ENCODE measurements at regions not wholly inside any gene's neighbourhood (a gene's known extent, or its start where the extent isn't known, plus 50 kb on each side); places are given as distances from the start of the nearest gene placed in this dataset.

DNA sequence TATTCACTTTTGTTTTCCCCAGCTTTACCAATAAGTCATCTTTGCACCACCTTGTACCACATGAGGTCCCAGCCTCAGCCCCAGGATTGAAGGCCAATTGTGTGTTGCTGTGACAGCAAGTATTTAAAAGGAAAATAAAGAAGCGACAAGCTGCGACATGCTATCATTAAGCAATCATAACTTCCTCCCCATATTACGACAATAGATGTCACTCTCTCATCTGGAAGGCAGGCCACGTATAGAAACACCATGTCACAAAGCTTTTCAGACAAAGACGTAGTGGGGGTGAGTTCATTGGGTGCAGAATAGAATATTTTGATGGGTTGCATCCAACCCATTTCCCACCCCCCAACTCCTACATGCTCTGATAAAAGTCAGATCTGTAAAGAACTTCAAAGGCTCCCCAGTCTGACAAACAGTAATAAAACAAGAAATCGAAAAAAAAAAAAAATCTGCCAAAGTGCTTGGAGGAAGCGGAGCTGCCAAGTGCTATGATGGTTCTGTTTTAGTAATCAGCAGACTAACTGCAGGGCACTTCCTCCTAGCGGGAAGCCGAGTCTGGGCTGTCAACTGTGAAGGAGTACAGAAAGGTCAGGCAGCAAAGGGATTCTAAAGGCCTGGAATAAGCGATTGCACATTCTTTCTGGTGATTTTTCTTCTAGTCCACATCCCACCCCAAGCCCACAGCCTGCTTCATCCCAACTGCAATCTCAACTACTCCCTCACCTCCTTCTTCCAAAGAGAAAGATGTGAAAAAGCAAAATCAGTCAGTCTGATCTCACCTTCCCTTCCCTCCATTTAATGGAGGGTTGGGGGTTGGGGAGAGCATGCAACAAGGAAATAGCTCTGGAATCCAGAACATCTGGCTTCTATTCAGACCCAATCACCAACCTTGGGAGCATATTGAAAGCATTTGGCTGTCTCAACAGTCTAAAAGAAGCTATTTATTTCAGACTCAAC lies 131.4 kb upstream of the UBASH3B start:
- DNase-seq (ENCODE audit: low read depth in 4 of 4, low spot score in 1 of 4), result no peak

DNA sequence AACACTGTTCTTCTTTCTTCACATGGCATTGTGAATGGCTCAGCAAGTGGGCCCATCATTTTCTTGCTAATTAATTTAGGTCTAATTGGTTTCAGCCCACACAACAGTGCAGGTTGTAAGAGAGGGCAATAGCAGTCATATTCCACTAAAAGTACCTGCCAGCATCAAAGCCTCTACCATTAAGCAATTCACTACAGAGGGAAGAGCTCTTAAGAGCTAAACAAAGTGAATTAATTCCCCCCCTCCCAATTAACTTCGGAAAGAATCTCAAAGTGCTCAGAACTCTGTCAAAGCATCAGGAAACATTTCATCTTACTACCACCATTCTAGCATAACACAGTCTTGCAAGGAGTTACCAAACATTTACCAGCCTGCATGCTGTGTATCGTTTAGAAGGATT lies 133.9 kb upstream of the UBASH3B start:
- no peak for DNase-seq (ENCODE audit: low read depth in 4 of 4, low spot score in 1 of 4)

DNA sequence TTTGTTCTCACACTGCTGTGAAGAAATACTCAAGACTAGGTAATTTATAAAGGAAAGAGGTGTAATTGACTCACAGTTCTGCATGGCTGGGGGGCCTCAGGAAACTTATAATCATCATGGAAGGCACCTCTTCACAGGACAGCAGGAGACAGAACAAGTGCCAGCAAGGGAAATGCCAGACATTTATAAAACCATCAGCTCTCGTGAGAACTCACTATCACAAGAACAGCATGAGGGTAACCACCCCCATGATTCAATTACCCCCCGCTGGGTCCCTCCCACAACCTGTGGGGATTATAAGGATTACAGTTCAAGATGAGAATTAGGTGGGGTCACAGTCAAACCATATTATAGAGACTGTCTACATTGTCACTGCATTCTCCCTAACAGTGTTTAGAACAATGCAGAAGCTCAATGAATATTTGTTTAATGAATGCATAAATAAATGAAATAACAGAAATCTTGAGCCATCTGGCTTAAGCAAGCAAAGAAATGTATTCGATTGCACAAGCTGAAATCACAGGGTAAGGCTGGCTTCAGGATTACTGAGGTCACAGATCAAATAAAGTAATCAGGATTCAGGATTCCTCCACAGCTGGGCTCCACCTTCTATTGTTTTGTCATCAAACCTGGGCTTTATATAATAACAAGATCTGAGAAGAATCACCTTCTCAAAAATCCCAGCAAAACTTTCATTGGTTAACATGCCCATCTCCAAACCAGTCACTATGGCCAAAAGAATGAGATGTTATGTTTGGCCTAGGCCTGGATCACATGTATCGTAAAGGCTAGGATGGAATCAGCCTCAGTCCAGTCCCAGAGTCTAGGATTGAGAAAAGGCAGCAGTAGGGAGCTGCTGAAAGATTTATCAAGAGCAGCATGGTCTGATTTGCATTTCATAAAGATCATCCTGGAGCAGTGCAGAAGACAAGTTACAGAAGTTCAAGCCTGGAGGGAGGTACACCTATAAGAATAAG lies 137.8 kb upstream of the UBASH3B start:
- DNase-seq (ENCODE audit: low read depth in 4 of 4, low spot score in 1 of 4), result no peak

DNA sequence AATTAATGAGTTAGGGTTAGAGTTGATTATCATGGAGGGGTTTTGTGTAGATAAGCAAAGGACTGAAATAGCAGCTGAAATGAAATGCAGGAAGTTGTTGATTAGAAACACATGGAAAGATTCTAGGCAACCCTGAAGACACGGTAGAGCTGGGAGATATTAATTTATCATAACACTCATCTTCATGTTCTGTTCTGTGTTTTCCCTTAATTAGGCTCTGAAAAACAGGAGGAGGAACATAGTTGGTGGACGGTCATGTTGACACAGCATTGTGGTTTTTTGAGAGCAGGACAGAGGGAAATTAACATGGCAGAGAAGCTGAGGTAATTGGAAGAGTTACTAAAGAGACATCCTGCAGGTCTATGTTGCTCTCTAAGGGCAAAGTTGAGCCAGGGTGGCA lies 138.8 kb upstream of the UBASH3B start:
- DNase-seq (ENCODE audit: low read depth in 4 of 4, low spot score in 1 of 4), result no peak

DNA sequence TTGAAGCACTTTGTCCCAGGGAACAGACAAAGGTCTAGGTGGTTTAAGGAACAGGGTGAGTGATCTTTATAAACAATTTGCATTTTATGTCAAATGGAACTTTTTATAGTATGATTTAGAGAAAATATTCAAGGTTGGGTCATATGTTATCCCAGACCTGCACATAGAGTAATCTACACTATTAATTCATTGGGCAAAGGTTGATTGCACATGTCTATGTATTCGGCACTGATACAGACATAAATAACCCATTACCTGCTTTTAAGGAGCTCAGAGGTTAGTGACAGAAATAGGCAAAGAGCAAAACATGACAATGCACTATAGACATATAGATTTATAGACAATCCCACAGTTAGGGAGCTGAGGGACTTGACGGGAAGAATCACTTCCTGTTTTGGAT lies 141.5 kb upstream of the UBASH3B start:
- no peak for DNase-seq (ENCODE audit: low read depth in 4 of 4, low spot score in 1 of 4)

DNA sequence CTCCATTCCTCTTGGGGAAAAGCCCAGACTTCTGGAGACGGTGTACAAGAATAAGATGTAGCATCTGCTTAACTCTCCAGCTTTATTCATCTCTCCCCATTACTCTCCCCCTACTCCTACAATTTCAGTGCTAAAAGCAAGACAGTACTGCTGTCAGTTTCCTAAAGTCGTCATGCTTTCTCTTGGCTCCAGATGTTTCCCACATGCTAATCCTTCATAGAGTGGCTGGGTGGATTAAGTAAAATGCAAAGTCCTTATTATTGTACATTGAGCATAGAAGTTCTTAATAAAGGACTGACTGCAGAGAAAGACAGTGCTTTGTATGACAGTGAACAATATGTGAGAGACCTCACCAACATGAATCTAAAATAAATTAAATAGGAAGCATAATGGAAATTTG lies 142.2 kb upstream of the UBASH3B start:
- DNase-seq (ENCODE audit: low read depth in 4 of 4, low spot score in 1 of 4), result no peak

DNA sequence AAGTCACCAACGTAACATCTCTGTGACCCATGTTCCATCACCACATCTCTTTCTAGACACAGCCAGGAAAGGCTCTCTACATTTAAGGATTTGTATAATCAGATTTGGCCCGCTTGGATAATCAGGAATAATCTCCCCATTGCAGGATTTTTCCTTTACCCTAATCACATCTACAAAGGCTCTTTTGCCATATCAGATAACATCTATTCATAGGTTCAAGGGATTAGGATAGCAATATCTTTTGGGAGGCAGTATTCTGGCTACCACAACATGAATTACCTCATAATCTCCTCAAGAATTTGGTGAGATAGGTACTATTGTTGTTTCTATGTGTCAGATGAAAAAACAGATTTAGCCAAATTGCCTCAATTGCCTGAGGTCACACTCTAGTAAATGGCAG lies 142.8 kb upstream of the UBASH3B start:
- DNase-seq (ENCODE audit: low read depth in 4 of 4, low spot score in 1 of 4), result no peak

DNA sequence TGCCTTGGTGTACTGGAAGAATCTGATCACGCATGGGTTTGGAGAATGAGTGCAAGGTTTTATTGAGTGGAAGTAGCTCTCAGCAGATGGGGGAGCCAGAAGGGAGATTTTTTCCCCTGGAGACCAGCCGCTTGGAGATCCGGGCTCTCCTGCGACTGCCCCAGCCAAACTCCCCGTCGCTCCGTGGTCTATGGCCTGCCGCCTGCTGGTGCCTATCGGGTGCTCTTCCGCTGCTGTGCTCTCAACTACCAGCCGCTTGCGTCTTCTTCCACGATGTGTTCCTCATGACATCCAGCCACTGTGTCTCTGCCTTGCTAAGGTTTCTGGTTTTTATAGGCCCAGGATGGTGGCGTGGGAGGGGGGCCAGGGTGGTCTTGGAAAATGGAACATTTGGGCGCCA lies 145.6 kb upstream of the UBASH3B start:
- DNase-seq (ENCODE audit: low read depth in 4 of 4, low spot score in 1 of 4), result no peak

DNA sequence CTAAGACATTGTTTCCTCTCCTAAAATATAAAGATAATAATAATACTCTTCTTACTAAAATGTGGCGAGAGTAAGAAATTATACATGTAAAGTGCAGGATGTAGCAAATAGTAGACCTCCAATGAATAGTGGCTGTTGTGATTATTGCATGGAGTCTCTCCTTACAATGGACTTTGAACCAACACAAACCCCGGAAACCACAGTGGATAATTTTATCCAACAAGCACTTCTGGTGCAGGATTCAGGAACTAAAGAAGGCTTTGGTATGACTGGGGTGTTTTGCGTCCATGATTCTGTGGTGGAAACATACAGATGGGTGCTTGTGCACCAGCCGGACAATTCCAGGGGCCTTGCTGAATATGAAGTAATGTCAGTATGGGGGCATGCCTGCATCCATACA lies 146.4 kb upstream of the UBASH3B start:
- DNase-seq (ENCODE audit: low read depth in 4 of 4, low spot score in 1 of 4), result no peak

DNA sequence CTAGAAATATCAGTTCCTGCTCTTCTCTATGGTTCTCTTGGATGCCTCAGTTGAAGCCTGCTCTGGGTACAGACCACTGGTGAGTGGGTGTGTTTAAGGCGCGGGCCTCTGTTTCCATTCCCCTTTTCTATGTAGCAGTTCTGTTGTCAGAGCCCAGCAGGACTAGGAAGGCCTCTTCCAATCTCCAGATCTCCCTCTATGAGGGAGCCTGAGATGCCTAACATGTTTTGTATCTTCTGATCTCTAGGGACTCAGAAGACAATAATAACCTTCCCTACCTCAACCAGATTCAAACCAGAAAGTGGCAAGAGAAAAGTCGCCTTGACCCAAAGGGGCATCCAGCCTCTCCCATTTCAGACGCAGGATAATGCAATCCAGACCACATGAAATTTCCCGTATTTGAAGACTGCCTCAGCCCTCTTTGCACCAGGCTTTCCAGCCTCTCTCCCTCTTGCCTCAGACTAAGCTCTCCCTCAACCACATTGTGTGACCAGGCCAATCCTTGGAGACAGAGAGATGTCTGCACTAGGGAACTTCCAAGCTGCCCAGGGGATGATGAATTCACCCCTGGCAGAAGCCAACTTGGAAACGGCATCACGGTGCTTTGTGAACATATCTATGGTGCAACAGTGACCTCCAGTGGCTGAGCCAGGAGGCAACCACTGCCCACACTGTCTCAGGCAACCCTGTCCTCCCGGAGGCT lies 150.1 kb upstream of the UBASH3B start:
- DNase-seq (ENCODE audit: low read depth in 4 of 4, low spot score in 1 of 4), result peak; percentile 10 to 34 (median 19)

DNA sequence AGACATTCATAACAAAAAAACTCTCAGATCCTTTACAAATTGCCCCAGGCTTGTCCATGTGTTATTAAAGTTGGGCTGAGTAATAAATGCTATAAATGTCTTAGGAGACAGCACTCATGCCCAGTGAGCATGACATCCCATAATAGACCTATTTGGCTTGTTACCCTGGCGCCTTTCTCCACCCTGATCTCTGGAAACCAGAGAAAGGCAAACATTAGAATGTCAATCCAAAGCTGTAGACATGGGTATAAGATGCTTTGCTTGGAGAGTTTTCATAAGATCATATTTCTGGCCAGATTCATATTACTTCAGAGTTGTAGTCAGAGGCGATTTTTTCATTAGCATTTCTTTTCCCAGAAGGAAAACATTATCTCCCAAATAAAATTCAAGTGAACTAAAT lies 161.3 kb upstream of the UBASH3B start:
- no peak for DNase-seq (ENCODE audit: low read depth in 4 of 4, low spot score in 1 of 4)

DNA sequence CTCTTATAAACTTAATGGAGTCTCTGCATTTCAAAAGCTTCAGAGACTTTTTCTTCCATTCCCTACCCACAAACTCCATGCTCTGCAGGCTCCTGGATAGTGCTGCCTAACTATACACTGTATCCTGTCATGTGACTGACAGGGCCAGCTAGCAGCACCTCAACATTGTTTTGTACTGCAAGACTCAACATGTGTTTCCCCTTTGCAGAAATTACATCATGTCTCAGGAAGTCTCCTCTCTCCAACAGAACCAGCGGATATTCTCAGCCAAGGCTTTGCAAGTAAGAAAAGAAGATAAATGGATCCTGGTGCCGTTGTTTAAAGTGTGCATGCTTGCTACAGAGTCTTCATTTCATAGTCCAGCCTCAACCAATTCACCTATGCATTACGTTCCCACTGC lies 164.0 kb upstream of the UBASH3B start:
- no peak for DNase-seq (ENCODE audit: low read depth in 4 of 4, low spot score in 1 of 4)

DNA sequence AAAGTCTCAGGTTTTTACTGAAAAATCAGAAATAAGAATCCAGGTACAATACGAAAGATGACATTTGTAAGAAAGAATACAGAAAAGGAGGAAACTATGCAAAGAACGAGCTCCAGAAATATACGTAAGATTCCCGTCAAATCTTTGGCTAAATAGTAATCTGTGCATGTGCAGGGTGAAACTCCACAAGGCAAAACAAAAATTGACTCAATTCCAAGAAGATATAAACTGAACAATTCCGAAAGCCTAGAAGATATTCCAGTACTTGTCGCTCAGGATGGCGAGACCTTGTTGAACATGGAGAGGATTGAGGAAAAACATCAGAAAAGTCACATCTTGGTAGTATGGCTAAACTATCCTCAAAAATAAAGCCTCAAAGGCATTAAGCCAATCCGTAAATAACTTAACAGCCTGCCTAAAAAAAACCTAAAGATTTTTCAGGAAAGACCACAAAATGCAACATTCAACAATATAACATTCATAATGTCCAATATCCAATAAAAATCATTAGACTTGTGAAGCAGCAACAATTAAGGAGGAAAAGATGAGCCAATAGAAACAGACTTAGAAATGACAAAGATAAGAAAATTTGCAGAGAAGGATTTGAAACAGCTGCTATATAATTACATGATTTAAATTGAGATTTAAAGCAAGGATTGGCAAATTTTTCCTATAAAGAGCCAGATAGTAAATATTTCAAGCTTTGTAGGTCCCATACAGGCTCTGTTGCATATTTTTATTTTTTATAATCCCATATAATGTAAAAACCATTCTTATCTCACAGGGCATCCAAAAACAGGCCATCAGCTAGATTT lies 166.4 kb upstream of the UBASH3B start:
- DNase-seq (ENCODE audit: low read depth in 4 of 4, low spot score in 1 of 4), result no peak

DNA sequence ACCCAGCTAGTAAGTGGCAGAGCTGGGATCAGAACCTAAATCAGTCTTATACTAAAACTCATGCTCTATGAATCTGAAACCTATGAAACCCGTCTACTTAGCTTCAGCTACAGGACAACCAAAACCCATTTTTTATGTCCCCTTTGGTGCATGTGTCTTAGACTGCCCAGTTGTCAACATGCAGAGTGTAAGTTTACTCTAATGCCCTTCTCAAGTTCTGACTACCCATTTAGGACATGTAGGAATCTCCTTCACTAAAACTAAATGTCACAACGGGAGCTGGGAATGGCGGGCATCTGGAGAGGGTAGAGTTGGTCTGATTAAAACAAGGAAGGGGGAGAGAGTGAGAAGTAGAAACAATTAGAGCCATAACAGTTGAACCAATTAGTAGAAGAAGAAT lies 167.9 kb upstream of the UBASH3B start:
- DNase-seq (ENCODE audit: low read depth in 4 of 4, low spot score in 1 of 4), result no peak

DNA sequence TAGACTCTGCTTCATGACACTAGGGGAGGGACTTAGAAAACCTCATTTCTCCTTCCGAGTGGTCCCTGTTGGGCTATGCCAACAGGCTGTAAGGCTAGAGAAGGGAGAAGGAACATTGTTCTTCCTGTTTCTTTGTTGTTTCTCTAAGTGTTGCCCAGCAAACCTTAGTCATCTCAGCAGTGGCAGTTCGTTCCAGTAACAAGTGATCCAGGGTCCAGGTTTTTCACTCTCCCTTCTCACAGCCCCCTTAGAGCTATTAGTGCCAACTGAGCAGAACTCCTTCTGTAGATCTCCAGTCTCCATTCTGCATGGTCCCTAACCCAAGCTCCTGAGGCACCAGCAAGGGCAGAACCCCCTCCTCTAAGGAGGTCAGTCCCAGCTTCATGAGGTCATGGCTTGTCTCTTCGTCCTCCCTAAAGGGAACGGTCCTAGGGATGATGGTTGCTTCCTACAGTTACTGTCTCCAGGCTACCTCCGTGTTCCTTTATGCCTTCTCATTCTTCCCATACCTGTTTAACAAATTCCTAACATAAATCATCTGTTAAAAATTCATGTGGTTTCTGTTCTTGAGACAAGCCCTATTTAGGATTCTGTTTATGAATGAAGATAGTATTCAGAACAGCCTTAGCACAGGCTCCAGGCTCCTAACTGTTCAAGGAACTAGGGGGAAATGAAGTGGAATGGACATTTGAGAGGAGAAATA lies 168.6 kb upstream of the UBASH3B start:
- DNase-seq (ENCODE audit: low read depth in 4 of 4, low spot score in 1 of 4), result no peak

DNA sequence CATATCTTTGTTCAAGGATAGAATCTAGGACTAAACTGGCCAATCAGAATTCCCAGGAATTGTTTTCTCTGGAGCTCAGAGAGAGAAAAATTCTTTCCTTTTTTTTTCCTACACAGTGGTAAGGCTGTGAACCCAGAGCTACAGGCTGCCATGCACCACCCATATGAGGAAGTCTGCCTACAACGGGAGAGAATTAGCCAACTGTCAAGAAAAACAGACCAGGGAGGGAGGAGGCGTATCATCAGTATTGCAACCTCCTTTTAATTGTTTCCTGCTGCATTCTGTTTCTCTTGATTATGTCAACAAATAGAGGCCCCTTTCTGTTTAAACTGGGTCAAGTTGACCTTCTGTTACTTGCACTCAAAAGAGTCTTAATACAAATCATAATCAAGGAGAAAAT lies 176.5 kb upstream of the UBASH3B start:
- DNase-seq (ENCODE audit: low read depth in 4 of 4, low spot score in 1 of 4), result no peak

DNA sequence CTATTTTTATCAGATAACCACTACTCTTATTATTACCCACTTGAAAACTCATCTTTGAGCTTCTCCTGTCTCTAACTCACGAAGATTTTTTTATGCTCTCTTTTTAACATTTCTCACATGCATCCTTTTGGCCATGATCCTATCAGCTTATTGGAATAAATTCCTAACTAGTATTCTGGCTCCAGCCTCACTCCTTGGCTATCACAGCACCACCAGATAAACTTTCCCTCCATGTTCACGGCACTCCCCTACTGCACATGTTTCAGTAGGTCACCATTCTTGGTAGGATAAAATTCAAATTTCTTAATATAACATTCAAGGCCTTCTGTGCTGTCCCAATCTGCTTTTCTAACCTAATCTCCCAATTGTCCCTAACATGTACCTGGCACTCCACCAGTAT lies 186.6 kb upstream of the UBASH3B start:
- no peak for DNase-seq (ENCODE audit: low read depth in 4 of 4, low spot score in 1 of 4)

DNA sequence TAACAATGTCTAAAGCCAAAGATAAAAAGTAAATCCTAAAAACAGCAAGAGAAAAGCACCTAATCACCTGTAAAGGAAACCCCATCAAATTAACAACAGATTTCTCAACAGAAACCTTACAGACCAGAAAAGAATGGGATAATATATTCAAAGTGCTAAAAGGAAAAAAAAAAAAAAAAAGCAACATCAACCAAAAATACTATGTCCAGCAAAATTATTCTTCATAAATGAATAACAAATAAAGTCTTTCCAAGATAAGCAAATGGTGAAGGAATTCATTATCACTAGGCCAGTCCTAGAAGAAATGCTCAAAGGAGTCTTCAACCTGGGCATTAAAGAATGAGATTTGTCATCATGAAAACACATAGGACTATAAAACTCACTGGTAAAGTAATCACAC lies 192.0 kb upstream of the UBASH3B start:
- no peak for DNase-seq (ENCODE audit: low read depth in 4 of 4, low spot score in 1 of 4)

DNA sequence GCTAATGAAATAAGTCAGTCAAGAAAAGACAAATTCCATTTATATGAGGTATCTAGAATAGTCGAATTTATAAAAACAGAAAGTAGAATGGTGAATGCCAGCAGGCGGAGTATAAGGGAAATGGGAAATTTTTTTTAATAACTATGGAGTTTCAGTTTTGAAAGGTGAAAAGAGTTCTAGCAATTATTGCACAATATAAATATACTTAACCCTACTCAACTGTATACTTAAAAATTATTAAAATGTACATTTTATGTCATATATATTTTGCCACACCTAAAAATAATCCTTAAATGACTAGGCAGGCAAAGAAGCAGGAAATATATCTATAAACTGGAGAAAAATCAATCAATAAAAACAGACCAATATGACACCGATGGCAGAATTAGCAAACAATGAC lies 196.5 kb upstream of the UBASH3B start:
- no peak for DNase-seq (ENCODE audit: low read depth in 4 of 4, low spot score in 1 of 4)

DNA sequence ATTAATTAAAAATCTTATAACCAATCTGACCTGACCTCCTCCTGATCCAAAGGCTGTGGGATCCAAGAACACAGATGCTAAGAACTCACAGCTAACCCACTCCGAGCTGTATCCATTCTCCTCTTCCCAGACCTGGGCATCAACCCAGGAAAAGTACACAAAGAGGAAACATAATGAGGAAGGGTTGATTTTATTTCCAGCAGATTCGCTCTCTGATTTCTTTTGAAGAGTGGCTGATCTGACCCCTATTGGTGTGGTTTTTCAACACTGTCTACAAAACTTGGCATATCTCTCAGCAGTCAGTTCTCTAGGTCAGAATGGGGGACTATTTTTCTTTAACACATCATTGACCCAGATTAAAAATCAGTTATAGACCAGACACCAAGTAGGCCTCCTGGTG lies 201.9 kb upstream of the UBASH3B start:
- DNase-seq (ENCODE audit: low read depth in 4 of 4, low spot score in 1 of 4), result no peak

Measured in stimulated activated CD4-positive, alpha-beta T cell treated with anti-CD3 and anti-CD28 coated beads, Interleukin-1b, Interleukin-23, amount 100 ng/mL, for 24 hours (primary cell).